ENCODE measurements at regions not wholly inside any gene's neighbourhood (a gene's known extent, or its start where the extent isn't known, plus 50 kb on each side); places are given as distances from the start of the nearest gene placed in this dataset.

- TF ChIP-seq CTCF (IDR thresholded peaks at IDR 0.05; ENCODE audit: low read length), result no peak
- TF ChIP-seq EZH2phosphoT487 (IDR thresholded peaks at IDR 0.05; ENCODE audit: low read length), result no peak
These were observed 79.6 kb upstream of the SLCO6A1 start for GRCh38 chr5:102578362-102578761.

All from MM.1S (cell line).